ENCODE measurements at regions not wholly inside any gene's neighbourhood (a gene's known extent, or its start where the extent isn't known, plus 50 kb on each side); places are given as distances from the start of the nearest gene placed in this dataset.

DNA sequence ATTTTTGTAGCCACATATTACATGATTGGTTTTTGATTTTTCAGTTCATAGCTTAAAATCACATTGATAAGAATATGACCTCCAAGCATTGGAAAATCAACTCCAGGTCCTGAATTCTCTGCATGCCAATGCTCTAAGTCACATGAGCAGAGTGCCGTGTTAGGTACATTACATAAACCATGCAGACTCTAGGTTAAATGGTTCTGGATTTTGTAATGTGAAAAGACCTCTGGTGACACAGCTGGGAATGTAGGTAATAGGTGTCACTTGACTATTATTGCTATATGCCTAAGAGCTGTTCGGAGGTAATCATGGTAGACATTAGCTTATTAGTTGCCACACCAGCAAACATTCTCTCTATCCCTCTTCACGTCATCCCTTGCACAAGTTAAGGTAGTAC lies 231.1 kb upstream of the SALL1 start:
- TF ChIP-seq, protein P1, sequence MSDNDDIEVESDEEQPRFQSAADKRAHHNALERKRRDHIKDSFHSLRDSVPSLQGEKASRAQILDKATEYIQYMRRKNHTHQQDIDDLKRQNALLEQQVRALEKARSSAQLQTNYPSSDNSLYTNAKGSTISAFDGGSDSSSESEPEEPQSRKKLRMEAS (IDR thresholded peaks at IDR 0.05; ENCODE audit: insufficient read depth, insufficient read length) = no peak
- TF ChIP-seq EZH2 (IDR thresholded peaks at IDR 0.05; ENCODE audit: borderline replicate concordance, low read depth, low read length, severe bottlenecking) (no peak), POLR2A (IDR thresholded peaks at IDR 0.05; ENCODE audit: low read depth, low read length) (no peak)
- TF ChIP-seq, protein P2, sequence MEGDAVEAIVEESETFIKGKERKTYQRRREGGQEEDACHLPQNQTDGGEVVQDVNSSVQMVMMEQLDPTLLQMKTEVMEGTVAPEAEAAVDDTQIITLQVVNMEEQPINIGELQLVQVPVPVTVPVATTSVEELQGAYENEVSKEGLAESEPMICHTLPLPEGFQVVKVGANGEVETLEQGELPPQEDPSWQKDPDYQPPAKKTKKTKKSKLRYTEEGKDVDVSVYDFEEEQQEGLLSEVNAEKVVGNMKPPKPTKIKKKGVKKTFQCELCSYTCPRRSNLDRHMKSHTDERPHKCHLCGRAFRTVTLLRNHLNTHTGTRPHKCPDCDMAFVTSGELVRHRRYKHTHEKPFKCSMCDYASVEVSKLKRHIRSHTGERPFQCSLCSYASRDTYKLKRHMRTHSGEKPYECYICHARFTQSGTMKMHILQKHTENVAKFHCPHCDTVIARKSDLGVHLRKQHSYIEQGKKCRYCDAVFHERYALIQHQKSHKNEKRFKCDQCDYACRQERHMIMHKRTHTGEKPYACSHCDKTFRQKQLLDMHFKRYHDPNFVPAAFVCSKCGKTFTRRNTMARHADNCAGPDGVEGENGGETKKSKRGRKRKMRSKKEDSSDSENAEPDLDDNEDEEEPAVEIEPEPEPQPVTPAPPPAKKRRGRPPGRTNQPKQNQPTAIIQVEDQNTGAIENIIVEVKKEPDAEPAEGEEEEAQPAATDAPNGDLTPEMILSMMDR (IDR thresholded peaks at IDR 0.05; ENCODE audit: extremely low read depth in 1 of 2, insufficient read depth in 1 of 2, low read depth in 1 of 2, low read length in 2 of 2) = no peak

All from endothelial cell of umbilical vein (primary cell).